OCI-LY7 (cell line): ENCODE measurements at regions not wholly inside any gene's neighbourhood (a gene's known extent, or its start where the extent isn't known, plus 50 kb on each side); places are given as distances from the start of the nearest gene placed in this dataset.

Experiments
- BruUV-seq: library from RNA; stranded (reverse); fragments of 400-500 nt; replicated peaks from 2 replicates; lab custom pipeline; 2021; lab: Mats Ljungman, UMichigan
- CTCF ChIA-PET: fragments of 300-600 bp; sonication (Branson Sonifier 250); formaldehyde crosslinking; loops from one replicate; lab custom pipeline; 2022; ENCODE audit warnings: antibody characterized with exemption; ENCODE audit not compliant: unreplicated experiment; lab: Charles Lee
- POLR2A ChIA-PET: fragments of 300-600 bp; sonication (Branson Sonifier 250); formaldehyde crosslinking; loops from one replicate; lab custom pipeline; 2022; ENCODE audit warnings: antibody characterized with exemption; lab: Charles Lee
- DNase-seq: peaks from one replicate; pipeline ENCODE4 v3.0.0-alpha.2; 2015; ENCODE audit warnings: low spot score
- H2AFZ ChIP-seq: fragments of 200-600 bp; sonication (generic), shearing (Covaris generic); 2 replicates; pipeline ENCODE4 v1.6.1; 2014; ENCODE audit warnings: mild to moderate bottlenecking, antibody characterized with exemption, low read length, moderate library complexity
- H3K27ac ChIP-seq: fragments of 200-600 bp; sonication (generic); 2 replicates; pipeline ENCODE4 v1.5.1; 2014; ENCODE audit warnings: mixed run types, low read depth, mild to moderate bottlenecking, moderate library complexity, low read length, inconsistent platforms; ENCODE audit not compliant: poor library complexity, severe bottlenecking
- H3K36me3 ChIP-seq: fragments of 200-600 bp; sonication (generic); 2 replicates; pipeline ENCODE4 v1.6.1; 2014; ENCODE audit warnings: mild to moderate bottlenecking, antibody characterized with exemption, low read length, moderate library complexity, mixed read lengths; ENCODE audit not compliant: insufficient read depth
- H3K4me1 ChIP-seq: fragments of 200-600 bp; sonication (generic); 2 replicates; pipeline ENCODE4 v1.5.1; 2014; ENCODE audit warnings: mild to moderate bottlenecking, low read length; ENCODE audit not compliant: insufficient read depth, poor library complexity, severe bottlenecking
- H3K4me2 ChIP-seq: fragments of 200-600 bp; sonication (generic); 2 replicates; pipeline ENCODE4 v1.6.1; 2014; ENCODE audit warnings: mild to moderate bottlenecking, low read length
- H3K4me3 ChIP-seq: fragments of 200-600 bp; sonication (generic); 2 replicates; pipeline ENCODE4 v1.5.1; 2014; ENCODE audit warnings: mild to moderate bottlenecking, low read depth, low read length; ENCODE audit not compliant: poor library complexity, severe bottlenecking
- H3K79me2 ChIP-seq: fragments of 200-600 bp; sonication (generic); 2 replicates; pipeline ENCODE4 v1.6.1; 2016; ENCODE audit warnings: low read depth, mild to moderate bottlenecking, low read length, moderate library complexity, mixed read lengths; ENCODE audit not compliant: insufficient read depth
- H3K9me2 ChIP-seq: fragments of 200-600 bp; sonication (generic); 2 replicates; pipeline ENCODE4 v1.6.1; 2016; ENCODE audit warnings: mild to moderate bottlenecking, low read length, mixed read lengths; ENCODE audit not compliant: insufficient read depth
- H3K9me3 ChIP-seq: fragments of 200-600 bp; sonication (generic); 2 replicates; pipeline ENCODE4 v1.6.1; 2014; ENCODE audit warnings: mild to moderate bottlenecking, mixed run types, low read length, mixed read lengths
- H4K20me1 ChIP-seq: fragments of 200-600 bp; sonication (generic); 2 replicates; pipeline ENCODE4 v1.6.1; 2014; ENCODE audit warnings: mild to moderate bottlenecking, antibody characterized with exemption, low read length, moderate library complexity, mixed read lengths; ENCODE audit not compliant: insufficient read depth
- EZH2phosphoT487 ChIP-seq: fragments of 200-600 bp; sonication (generic); IDR thresholded peaks from 2 replicates; pipeline ENCODE4 v1.6.1; 2018; ENCODE audit warnings: low read depth, borderline replicate concordance, mild to moderate bottlenecking, mixed run types, antibody characterized with exemption, low read length, moderate library complexity, mixed read lengths
- intact Hi-C: fragments of 100-400 bp; cut with micrococcal nuclease; formaldehyde crosslinking; loops from one replicate; pipeline ENCODE4 v1.10.0; 2022; ENCODE audit not compliant: unreplicated experiment
- TF ChIP-seq, protein P1 (sequence below): fragments of 200-600 bp; sonication (generic); conservative IDR thresholded peaks from 2 replicates; pipeline ENCODE4 v1.5.1; 2014; ENCODE audit warnings: mild to moderate bottlenecking, antibody characterized with exemption, low read length, moderate library complexity, mixed read lengths

DNA sequence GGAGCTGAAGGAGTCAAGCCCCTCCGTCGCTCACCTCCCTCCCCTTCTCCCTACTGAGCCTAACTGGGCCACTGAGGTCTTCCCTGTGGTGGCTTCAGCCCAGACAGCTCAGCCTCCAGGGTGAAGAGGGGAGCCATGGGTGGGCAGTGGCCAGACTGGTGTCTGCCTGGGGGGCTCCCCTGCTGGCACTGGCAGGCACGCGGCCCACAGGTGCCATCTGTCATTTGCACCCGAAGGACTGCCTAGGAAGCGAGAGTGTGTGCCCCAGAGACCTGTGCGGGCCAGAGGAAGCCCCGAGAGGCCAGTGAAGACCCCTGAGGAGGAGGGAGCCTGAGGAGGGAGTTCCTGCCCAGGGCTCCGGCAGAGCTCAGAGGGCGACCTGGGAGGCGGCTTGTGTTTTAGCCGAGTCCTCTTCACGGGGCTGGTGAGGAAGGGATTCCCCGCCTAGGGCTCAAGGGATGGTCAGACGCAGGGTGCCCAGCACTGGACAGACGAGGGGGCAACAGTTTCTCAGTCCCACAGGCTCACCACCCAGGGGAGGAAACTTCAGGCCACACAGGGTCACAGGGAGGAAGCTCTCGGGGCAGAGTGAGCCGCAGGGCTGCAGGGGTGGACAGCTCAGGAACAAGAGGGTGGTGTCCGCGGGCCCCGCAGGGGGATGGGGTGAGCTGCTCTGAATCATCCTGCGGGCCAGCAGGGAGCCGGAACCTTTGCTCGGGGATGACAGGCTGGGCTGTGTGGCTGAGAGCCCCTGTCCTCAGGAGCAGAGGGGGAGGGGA, 76.2 kb upstream of the PPP2R2D start:
- no peaks in the 10 kb centered on the region for H3K36me3 ChIP-seq
- POLR2A ChIA-PET, result no interaction called here
- TF ChIP-seq EZH2phosphoT487, result no peak
- TF ChIP-seq, protein P1, sequence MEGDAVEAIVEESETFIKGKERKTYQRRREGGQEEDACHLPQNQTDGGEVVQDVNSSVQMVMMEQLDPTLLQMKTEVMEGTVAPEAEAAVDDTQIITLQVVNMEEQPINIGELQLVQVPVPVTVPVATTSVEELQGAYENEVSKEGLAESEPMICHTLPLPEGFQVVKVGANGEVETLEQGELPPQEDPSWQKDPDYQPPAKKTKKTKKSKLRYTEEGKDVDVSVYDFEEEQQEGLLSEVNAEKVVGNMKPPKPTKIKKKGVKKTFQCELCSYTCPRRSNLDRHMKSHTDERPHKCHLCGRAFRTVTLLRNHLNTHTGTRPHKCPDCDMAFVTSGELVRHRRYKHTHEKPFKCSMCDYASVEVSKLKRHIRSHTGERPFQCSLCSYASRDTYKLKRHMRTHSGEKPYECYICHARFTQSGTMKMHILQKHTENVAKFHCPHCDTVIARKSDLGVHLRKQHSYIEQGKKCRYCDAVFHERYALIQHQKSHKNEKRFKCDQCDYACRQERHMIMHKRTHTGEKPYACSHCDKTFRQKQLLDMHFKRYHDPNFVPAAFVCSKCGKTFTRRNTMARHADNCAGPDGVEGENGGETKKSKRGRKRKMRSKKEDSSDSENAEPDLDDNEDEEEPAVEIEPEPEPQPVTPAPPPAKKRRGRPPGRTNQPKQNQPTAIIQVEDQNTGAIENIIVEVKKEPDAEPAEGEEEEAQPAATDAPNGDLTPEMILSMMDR, result no peak
- no TSS peak for BruUV-seq
- DNase-seq, result no peak
- no peak overlapping the region for H3K4me3 ChIP-seq
- H3K9me3 ChIP-seq, result no peaks in the 10 kb centered on the region
- intact Hi-C loops, result no loop called here
- no peak overlapping the region for H3K27ac ChIP-seq
- H3K4me1 ChIP-seq, result no peaks in the 10 kb centered on the region
- CTCF ChIA-PET, result no interaction called here
- H3K9me2 ChIP-seq, result no peaks in the 10 kb centered on the region
- H4K20me1 ChIP-seq, result no peaks in the 10 kb centered on the region
- no peak overlapping the region for H3K4me2 ChIP-seq
- H3K79me2 ChIP-seq, result no peaks in the 10 kb centered on the region
- no peak overlapping the region for H2AFZ ChIP-seq

- H3K4me3 ChIP-seq, result no peak overlapping the region
- H3K9me2 ChIP-seq, result no peaks in the 10 kb centered on the region
- no peaks in the 10 kb centered on the region for H3K79me2 ChIP-seq
- ChIA-PET CTCF (no interaction called here), POLR2A (no interaction called here)
- no peak overlapping the region for H2AFZ ChIP-seq
- intact Hi-C loops, result no loop called here
- no peak overlapping the region for H3K4me2 ChIP-seq
- no peak for DNase-seq
- no peak for TF ChIP-seq EZH2phosphoT487
- TF ChIP-seq, protein P1, result no peak
- no peaks in the 10 kb centered on the region for H4K20me1 ChIP-seq
- H3K36me3 ChIP-seq, result no peaks in the 10 kb centered on the region
- no peak overlapping the region for H3K27ac ChIP-seq
- no peaks in the 10 kb centered on the region for H3K4me1 ChIP-seq
- no peaks in the 10 kb centered on the region for H3K9me3 ChIP-seq
- BruUV-seq, result no TSS peak
These were observed 75.5 kb upstream of the PPP2R2D start for GRCh38 chr10:131825150-131825848.
